RWPE1 (cell line): ENCODE measurements at regions not wholly inside any gene's neighbourhood (a gene's known extent, or its start where the extent isn't known, plus 50 kb on each side); places are given as distances from the start of the nearest gene placed in this dataset.
"Not testable (repeated sequence)": the region's sequence is repeated elsewhere in the genome, so short reads cannot be mapped to it uniquely, and the experiment has no call there.

Source experiments
- CTCF ChIA-PET: fragments of 350-600 bp; sonication (Branson Sonifier 250); formaldehyde crosslinking; extraction: SDS; loops from one replicate; lab custom pipeline; 2021; lab: Yijun Ruan, JAX
- POLR2A ChIA-PET: fragments of 400-600 bp; formaldehyde crosslinking; extraction: SDS; loops from one replicate; lab custom pipeline; 2020; ENCODE audit warnings: antibody characterized with exemption; ENCODE audit not compliant: low non-redundant PET; lab: Yijun Ruan, JAX
- DNase-seq: peaks from one replicate; pipeline ENCODE4 v3.0.0; 2012; ENCODE audit warnings: low spot score
- H3K27ac ChIP-seq: fragments of 450-650 bp; 2 replicates; pipeline ENCODE4 v1.5.1; 2017
- TF ChIP-seq, protein P1 (sequence below): fragments of 450-650 bp; conservative IDR thresholded peaks from 2 replicates; pipeline ENCODE4 v1.5.1; 2017; ENCODE audit warnings: low read depth, mild to moderate bottlenecking

- CTCF ChIA-PET, result no interaction called here
- no peak for DNase-seq
- no peak overlapping the region for H3K27ac ChIP-seq
- POLR2A ChIA-PET, result no interaction called here
- TF ChIP-seq, protein P1, sequence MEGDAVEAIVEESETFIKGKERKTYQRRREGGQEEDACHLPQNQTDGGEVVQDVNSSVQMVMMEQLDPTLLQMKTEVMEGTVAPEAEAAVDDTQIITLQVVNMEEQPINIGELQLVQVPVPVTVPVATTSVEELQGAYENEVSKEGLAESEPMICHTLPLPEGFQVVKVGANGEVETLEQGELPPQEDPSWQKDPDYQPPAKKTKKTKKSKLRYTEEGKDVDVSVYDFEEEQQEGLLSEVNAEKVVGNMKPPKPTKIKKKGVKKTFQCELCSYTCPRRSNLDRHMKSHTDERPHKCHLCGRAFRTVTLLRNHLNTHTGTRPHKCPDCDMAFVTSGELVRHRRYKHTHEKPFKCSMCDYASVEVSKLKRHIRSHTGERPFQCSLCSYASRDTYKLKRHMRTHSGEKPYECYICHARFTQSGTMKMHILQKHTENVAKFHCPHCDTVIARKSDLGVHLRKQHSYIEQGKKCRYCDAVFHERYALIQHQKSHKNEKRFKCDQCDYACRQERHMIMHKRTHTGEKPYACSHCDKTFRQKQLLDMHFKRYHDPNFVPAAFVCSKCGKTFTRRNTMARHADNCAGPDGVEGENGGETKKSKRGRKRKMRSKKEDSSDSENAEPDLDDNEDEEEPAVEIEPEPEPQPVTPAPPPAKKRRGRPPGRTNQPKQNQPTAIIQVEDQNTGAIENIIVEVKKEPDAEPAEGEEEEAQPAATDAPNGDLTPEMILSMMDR, result no peak
Observed at GRCh38 chrX:138995458-138995857, 283.9 kb upstream of the FGF13 start.

GRCh38 chrX:138990425-138990824, 278.9 kb upstream of the FGF13 start:
- DNase-seq, POLR2A ChIA-PET, H3K27ac ChIP-seq: not testable (repeated sequence)
- CTCF ChIA-PET, result interaction anchor here (0.6 kb wide), 1 partner anchor 344 kb away, joined by 3 read pairs; no protein-coding TSS in a partner anchor

GRCh38 chrX:138986866-138987265, 275.3 kb upstream of the FGF13 start:
- POLR2A ChIA-PET, result no interaction called here
- DNase-seq, result no peak
- no peak overlapping the region for H3K27ac ChIP-seq
- TF ChIP-seq, protein P1, result no peak
- CTCF ChIA-PET, result interaction anchor here (0.5 kb wide), 1 partner anchor 356 kb away, joined by 3 read pairs; no protein-coding TSS in a partner anchor

GRCh38 chrX:138986235-138986634, 274.7 kb upstream of the FGF13 start:
- ChIA-PET CTCF (no interaction called here), POLR2A (no interaction called here)
- no peak overlapping the region for H3K27ac ChIP-seq
- DNase-seq, result no peak
- TF ChIP-seq, protein P1, result no peak

GRCh38 chrX:138982365-138982764, 270.8 kb upstream of the FGF13 start:
- no peak for DNase-seq
- POLR2A ChIA-PET, result no interaction called here

DNA sequence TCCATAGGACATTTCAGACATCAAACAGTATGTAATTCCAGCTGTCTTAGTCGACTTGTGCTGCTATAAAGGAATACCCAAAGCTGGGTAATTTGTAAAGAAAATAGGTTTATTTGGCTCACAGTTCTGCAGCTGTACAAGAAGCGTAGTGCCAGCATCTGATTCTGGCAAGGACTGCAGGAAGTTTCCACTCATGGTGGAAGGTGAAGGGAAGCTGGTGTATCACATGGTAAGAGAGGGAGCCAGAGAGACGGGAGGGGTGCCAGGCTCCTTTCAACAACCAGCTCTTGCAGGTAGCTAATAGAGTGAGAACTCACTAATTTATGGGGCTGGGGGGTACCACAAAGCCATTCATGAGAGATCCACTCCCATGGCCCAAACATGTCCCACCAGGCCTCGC, 253.0 kb upstream of the FGF13 start:
- ChIA-PET CTCF (interaction anchor here (0.7 kb wide), 1 partner anchor 12 kb away, joined by 3 read pairs; no protein-coding TSS in a partner anchor), POLR2A (no interaction called here)
- TF ChIP-seq, protein P1, result no peak
- no peak overlapping the region for H3K27ac ChIP-seq
- no peak for DNase-seq

More at GRCh38 chrX:138982365-138982764, 270.8 kb upstream of the FGF13 start:
- TF ChIP-seq, protein P1, result no peak
- CTCF ChIA-PET, result interaction anchor here (0.6 kb wide), 1 partner anchor 680 kb away, joined by 3 read pairs; no protein-coding TSS in a partner anchor
- H3K27ac ChIP-seq, result no peak overlapping the region

GRCh38 chrX:138962419-138962818, 250.9 kb upstream of the FGF13 start:
- DNase-seq, POLR2A ChIA-PET, CTCF ChIA-PET, H3K27ac ChIP-seq: not testable (repeated sequence)
